ENCODE measurements at regions not wholly inside any gene's neighbourhood (a gene's known extent, or its start where the extent isn't known, plus 50 kb on each side); places are given as distances from the start of the nearest gene placed in this dataset.

GRCh38 chr16:54597222-54597621, 310.6 kb upstream of the IRX3 start:
- Mint-ChIP-seq H3K27ac (no peak overlapping the region), H3K9me3 (peaks cover 10% of the 10 kb centered on the region), H3K27me3 (peaks cover 10% of the 10 kb centered on the region), H3K36me3 (ENCODE audit: low read depth) (no peaks in the 10 kb centered on the region), H3K4me3 (no peak overlapping the region), H3K4me1 (no peaks in the 10 kb centered on the region)
- DNase-seq (no peak), ATAC-seq (ENCODE audit: low read depth) (no peak)
- intact Hi-C loops (cut with micrococcal nuclease): no loop called here
- TF ChIP-seq CTCF (IDR thresholded peaks at IDR 0.05): no peak
- CTCF ChIA-PET: no interaction called here
- POLR2A ChIA-PET: no interaction called here

DNA sequence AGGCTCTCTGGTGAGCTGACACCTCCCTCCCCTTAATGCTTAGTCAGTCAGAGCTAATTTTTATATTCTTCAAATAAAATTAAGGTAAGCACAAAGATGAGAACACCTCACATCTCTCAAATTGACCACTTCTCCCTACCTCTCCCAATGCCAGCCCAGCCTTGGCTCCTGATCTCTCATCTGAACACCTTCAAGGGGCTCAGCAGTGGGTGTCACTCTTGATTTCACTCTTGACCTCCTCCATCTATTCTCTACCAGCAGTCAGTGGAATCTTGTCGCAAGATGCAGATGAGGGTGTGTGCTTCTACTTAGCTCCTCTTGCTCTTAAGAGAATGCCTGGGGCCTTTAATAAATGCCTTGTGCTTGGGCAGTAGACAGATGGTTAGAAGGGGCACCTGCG, 309.0 kb upstream of the IRX3 start:
- ChIA-PET CTCF (no interaction called here), POLR2A (interaction anchor here (0.6 kb wide), 1 partner anchor 242 kb away, joined by 3 read pairs; no protein-coding TSS in a partner anchor)
- Mint-ChIP-seq H3K9me3 (peaks cover 7% of the 10 kb centered on the region), H3K27me3 (peaks cover 10% of the 10 kb centered on the region), H3K27ac (no peak overlapping the region), H3K4me3 (no peak overlapping the region), H3K36me3 (ENCODE audit: low read depth) (no peaks in the 10 kb centered on the region), H3K4me1 (no peaks in the 10 kb centered on the region)
- no peak for DNase-seq
- no peak for TF ChIP-seq CTCF (IDR thresholded peaks at IDR 0.05)
- intact Hi-C loops (cut with micrococcal nuclease): no loop called here
- ATAC-seq (ENCODE audit: low read depth): no peak

DNA sequence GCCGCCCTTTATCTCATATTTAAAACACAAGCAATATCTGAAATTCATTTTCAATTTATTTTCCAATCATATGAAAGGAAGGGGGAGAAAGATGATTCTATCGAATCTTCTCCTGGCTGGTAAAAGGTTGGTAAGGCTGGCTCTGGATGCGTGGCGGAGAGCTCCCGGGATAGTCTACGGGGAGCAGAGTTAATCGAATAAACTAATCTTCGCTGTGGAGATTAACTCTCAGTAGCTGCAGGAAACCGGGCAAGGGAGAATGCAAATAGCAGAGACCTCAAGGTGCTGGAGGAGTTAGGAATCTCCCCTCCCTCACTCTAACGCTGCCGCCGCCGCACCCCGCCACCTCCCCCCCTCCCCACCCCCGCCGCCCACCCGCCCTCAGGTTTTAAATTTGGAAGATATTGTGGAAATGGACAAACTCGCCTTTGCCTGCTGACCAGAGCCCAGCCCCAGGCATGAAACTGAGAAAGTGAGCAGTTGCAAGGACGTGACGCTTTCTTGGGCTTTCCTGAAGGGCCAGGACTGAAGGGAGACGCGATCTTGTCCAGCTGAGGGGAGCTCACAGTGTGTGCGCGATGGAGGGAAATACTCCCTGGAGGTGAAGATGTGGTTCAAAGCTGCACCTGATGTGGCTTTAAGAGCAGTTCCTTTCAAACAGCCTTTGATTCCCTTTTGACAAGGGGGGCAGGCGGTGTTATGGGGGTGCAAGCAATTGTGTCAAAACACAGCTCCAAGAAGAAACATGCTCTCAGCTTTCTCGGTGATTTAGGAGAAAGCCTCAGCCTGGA, 308.2 kb upstream of the IRX3 start:
- CTCF ChIA-PET: no interaction called here
- no peak for ATAC-seq (ENCODE audit: low read depth)
- H3K27me3 Mint-ChIP-seq: peaks cover 10% of the 10 kb centered on the region
- intact Hi-C loops (cut with micrococcal nuclease): no loop called here
- H3K36me3 Mint-ChIP-seq (ENCODE audit: low read depth): no peaks in the 10 kb centered on the region
- no peaks in the 10 kb centered on the region for H3K4me1 Mint-ChIP-seq
- POLR2A ChIA-PET: no interaction called here
- no peak for DNase-seq
- peaks cover 4% of the 10 kb centered on the region for H3K9me3 Mint-ChIP-seq
- H3K4me3 Mint-ChIP-seq: no peak overlapping the region
- no peak for TF ChIP-seq CTCF (IDR thresholded peaks at IDR 0.05)
- no peak overlapping the region for H3K27ac Mint-ChIP-seq

DNA sequence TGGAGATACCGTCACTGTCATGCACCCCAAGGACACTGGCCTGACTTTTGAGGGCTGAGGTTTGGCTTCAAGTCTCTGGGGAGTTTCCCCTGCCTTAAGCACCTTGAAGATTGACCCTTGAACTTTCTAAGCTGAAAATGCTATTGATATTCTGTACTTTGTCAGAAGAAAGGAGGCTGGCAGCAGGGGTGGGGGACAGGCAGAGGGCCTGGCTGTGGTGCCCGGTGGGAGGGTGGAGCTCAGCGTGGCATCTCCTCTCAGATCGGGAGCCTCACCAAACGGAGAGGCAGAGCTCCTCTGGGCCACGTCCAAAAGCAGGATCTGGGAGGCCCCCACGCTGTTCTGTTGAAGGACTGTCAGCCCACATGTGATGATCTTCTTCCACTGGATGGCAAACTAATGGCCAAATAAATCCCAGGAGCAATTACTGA, 305.2 kb upstream of the IRX3 start:
- intact Hi-C loops (cut with micrococcal nuclease): no loop called here
- no peak for ATAC-seq (ENCODE audit: low read depth)
- DNase-seq: no peak
- H3K27ac Mint-ChIP-seq: no peak overlapping the region
- H3K9me3 Mint-ChIP-seq: no peaks in the 10 kb centered on the region
- no peaks in the 10 kb centered on the region for H3K4me1 Mint-ChIP-seq
- TF ChIP-seq CTCF (IDR thresholded peaks at IDR 0.05): no peak
- no peak overlapping the region for H3K4me3 Mint-ChIP-seq
- no peaks in the 10 kb centered on the region for H3K36me3 Mint-ChIP-seq (ENCODE audit: low read depth)
- peaks cover 10% of the 10 kb centered on the region for H3K27me3 Mint-ChIP-seq
- ChIA-PET CTCF (no interaction called here), POLR2A (no interaction called here)

GRCh38 chr16:54590836-54591235, 304.2 kb upstream of the IRX3 start:
- no peaks in the 10 kb centered on the region for H3K36me3 Mint-ChIP-seq (ENCODE audit: low read depth)
- peaks cover 8% of the 10 kb centered on the region for H3K27me3 Mint-ChIP-seq
- DNase-seq (no peak), ATAC-seq (ENCODE audit: low read depth) (no peak)
- intact Hi-C loops (cut with micrococcal nuclease): no loop called here
- no peak overlapping the region for H3K27ac Mint-ChIP-seq
- TF ChIP-seq CTCF (IDR thresholded peaks at IDR 0.05): no peak
- ChIA-PET CTCF (no interaction called here), POLR2A (no interaction called here)
- H3K4me3 Mint-ChIP-seq: no peak overlapping the region
- H3K9me3 Mint-ChIP-seq: no peaks in the 10 kb centered on the region
- no peaks in the 10 kb centered on the region for H3K4me1 Mint-ChIP-seq

All from activated B cell treated with CpG ODN at 0.5 μM for 24 hours (primary cell).